SIG-M5 treated with dmso at 0.1 percent for 504 hours (cell line): ENCODE measurements at regions not wholly inside any gene's neighbourhood (a gene's known extent, or its start where the extent isn't known, plus 50 kb on each side); places are given as distances from the start of the nearest gene placed in this dataset.

Source experiments
- DNase-seq: peaks from one replicate; lab custom pipeline; 2025; ENCODE audit not compliant: unreplicated experiment; lab: John Stamatoyannopoulos, UW

GRCh38 chr9:21746550-21746949, 55.9 kb upstream of the MTAP start:
- no peak for DNase-seq

DNA sequence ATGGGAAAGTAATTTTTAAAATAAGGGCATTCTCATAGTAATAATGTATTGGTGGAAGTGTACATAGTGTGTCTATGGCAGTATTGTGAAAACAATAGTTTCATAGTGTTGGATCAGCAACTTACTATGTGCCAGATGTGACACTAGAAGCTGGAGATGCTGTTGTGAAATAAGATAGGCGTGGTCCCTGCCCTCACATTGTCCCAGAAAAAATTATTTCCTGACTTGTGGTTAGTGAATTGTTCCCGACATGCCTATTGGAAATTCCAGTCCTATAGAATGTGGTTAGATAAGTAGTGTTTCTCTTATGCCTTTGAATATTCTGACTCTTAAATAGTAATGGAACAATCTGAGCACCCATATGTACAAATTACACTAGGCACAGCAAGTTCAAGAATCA, 55.3 kb upstream of the MTAP start:
- no peak for DNase-seq

GRCh38 chr9:21750021-21750735, 52.3 kb upstream of the MTAP start:
- DNase-seq: no peak

- peak; percentile 6 for DNase-seq
Measured at GRCh38 chr9:21751998-21752397, 50.4 kb upstream of the MTAP start.
